Ishikawa (cell line): ENCODE measurements at regions not wholly inside any gene's neighbourhood (a gene's known extent, or its start where the extent isn't known, plus 50 kb on each side); places are given as distances from the start of the nearest gene placed in this dataset.

Source experiments
- CEBPB ChIP-seq: IDR thresholded peaks from 2 replicates; pipeline ENCODE4 v1.6.1; 2012
- CREB1 ChIP-seq: IDR thresholded peaks from 2 replicates; pipeline ENCODE4 v1.6.1; 2012; ENCODE audit warnings: low read depth
- EGR1 ChIP-seq: IDR thresholded peaks from 2 replicates; pipeline ENCODE4 v1.6.1; 2012
- EP300 ChIP-seq: IDR thresholded peaks from 2 replicates; pipeline ENCODE4 v1.6.1; 2012; ENCODE audit warnings: borderline replicate concordance
- FOXM1 ChIP-seq: IDR thresholded peaks from 2 replicates; pipeline ENCODE4 v1.6.1; 2012; ENCODE audit warnings: low read depth, borderline replicate concordance
- NFIC ChIP-seq: IDR thresholded peaks from 2 replicates; pipeline ENCODE4 v1.6.1; 2012
- RAD21 ChIP-seq: IDR thresholded peaks from 2 replicates; pipeline ENCODE4 v1.6.1; 2012; ENCODE audit warnings: low read depth
- TAF1 ChIP-seq: IDR thresholded peaks from 2 replicates; pipeline ENCODE4 v1.6.1; 2012; ENCODE audit warnings: low read depth, mild to moderate bottlenecking
- TCF12 ChIP-seq: IDR thresholded peaks from 2 replicates; pipeline ENCODE4 v1.6.1; 2012; ENCODE audit warnings: low read depth
- TEAD4 ChIP-seq: IDR thresholded peaks from 2 replicates; pipeline ENCODE4 v1.6.1; 2012
- YY1 ChIP-seq: IDR thresholded peaks from 2 replicates; pipeline ENCODE4 v1.6.1; 2012; ENCODE audit warnings: low read depth
- ZBTB7A ChIP-seq: IDR thresholded peaks from 2 replicates; pipeline ENCODE4 v1.6.1; 2012; ENCODE audit warnings: low read depth
- TF ChIP-seq, protein P1 (sequence below): IDR thresholded peaks from 2 replicates; pipeline ENCODE4 v1.6.1; 2012
- TF ChIP-seq, protein P2 (sequence below): IDR thresholded peaks from 2 replicates; pipeline ENCODE4 v1.6.1; 2012; ENCODE audit warnings: low read depth, mild to moderate bottlenecking
- TF ChIP-seq, protein P3 (sequence below): IDR thresholded peaks from 2 replicates; pipeline ENCODE4 v1.6.1; 2012

DNA sequence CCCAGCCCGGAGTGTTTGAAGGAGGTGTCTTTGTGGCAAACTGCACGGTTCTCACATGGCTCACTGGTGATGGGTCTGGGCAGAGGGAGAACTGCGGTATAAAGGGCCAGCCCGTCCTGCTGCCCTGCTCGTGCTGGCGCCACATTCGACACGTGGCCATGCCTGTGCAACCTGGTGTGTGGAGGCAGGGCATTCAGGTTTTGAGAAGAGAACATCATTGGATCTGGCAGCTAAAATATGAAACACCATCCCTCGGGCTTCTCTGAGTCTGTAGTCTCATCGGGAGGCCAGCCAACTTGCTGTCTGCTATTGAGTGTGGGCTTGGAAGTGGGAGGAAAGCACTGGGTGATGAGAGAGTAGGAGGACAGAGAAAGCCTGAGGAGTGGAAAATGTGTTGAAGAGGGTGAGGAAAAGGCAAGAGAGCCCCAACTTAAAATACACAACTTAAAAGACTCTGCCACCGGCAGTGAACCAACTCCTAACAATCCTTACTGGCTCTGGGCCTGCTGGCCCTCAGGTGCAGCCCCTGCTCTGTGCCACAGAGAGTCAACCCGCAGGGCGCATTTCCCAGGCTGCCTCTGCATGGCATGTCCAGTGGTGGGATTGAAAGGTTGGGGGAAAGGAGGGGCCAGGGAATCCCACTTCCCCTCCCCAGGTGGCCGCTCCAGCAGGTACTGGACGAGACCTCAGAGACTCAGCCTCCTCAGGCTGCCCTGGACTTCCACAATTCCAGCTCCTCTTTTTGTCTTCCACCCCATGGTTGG, 112.7 kb upstream of the DLX2 start:
- TF ChIP-seq EP300 = no peak
- TF ChIP-seq RAD21 = no peak
- no peak for TF ChIP-seq EGR1
- TF ChIP-seq CREB1 = no peak
- TF ChIP-seq TAF1 = no peak
- TF ChIP-seq, protein P1, sequence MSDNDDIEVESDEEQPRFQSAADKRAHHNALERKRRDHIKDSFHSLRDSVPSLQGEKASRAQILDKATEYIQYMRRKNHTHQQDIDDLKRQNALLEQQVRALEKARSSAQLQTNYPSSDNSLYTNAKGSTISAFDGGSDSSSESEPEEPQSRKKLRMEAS = no peak
- TF ChIP-seq YY1 = no peak
- TF ChIP-seq, protein P2, sequence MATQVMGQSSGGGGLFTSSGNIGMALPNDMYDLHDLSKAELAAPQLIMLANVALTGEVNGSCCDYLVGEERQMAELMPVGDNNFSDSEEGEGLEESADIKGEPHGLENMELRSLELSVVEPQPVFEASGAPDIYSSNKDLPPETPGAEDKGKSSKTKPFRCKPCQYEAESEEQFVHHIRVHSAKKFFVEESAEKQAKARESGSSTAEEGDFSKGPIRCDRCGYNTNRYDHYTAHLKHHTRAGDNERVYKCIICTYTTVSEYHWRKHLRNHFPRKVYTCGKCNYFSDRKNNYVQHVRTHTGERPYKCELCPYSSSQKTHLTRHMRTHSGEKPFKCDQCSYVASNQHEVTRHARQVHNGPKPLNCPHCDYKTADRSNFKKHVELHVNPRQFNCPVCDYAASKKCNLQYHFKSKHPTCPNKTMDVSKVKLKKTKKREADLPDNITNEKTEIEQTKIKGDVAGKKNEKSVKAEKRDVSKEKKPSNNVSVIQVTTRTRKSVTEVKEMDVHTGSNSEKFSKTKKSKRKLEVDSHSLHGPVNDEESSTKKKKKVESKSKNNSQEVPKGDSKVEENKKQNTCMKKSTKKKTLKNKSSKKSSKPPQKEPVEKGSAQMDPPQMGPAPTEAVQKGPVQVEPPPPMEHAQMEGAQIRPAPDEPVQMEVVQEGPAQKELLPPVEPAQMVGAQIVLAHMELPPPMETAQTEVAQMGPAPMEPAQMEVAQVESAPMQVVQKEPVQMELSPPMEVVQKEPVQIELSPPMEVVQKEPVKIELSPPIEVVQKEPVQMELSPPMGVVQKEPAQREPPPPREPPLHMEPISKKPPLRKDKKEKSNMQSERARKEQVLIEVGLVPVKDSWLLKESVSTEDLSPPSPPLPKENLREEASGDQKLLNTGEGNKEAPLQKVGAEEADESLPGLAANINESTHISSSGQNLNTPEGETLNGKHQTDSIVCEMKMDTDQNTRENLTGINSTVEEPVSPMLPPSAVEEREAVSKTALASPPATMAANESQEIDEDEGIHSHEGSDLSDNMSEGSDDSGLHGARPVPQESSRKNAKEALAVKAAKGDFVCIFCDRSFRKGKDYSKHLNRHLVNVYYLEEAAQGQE = no peak
- no peak for TF ChIP-seq FOXM1

DNA sequence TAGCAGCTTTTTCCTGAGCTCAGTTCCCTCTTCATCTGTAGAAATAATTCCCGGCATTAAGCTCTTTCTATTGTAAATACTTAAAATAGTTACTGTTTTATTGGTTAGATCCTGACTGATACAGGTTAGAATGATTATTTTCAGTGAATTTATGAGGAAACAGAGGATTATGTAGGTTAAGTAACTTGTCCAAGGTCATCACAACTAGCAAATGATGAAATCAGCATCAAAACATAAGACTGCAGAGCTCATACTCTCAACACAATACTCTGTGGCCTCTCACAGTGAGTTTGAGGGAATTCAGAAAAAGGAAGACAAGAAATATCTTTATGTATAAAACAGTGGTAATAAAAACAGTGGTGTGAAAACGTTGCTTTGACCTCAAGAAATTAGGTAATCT, 113.2 kb upstream of the DLX2 start:
- no peak for TF ChIP-seq CREB1
- TF ChIP-seq, protein P2 = no peak
- no peak for TF ChIP-seq TAF1
- no peak for TF ChIP-seq TEAD4
- TF ChIP-seq EP300 = no peak
- TF ChIP-seq YY1 = no peak
- TF ChIP-seq ZBTB7A = no peak
- TF ChIP-seq, protein P1 = no peak
- TF ChIP-seq EGR1 = no peak
- no peak for TF ChIP-seq FOXM1
- TF ChIP-seq RAD21 = no peak
- no peak for TF ChIP-seq TCF12
- no peak for TF ChIP-seq NFIC
- TF ChIP-seq, protein P3, sequence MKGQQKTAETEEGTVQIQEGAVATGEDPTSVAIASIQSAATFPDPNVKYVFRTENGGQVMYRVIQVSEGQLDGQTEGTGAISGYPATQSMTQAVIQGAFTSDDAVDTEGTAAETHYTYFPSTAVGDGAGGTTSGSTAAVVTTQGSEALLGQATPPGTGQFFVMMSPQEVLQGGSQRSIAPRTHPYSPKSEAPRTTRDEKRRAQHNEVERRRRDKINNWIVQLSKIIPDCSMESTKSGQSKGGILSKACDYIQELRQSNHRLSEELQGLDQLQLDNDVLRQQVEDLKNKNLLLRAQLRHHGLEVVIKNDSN = no peak
- no peak for TF ChIP-seq CEBPB

DNA sequence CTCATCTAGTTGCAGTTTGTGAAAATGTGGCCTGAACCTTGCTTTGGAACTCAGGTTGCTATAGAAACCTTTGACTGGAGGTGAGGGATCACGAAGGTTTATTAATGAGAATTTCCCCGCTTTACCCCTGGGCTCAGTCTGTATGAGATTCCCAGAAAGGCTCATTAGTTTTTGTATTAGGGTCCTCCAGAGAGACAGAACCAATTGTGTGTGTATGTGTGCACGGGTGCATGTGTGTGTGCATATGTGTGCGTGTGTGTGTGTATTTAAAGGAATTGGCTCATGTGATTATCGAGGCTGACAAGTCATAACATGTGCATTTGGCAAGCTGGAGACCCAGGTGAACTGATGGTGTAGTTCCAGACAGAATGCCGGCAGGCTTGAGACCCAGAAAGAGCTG, 113.8 kb upstream of the DLX2 start:
- TF ChIP-seq, protein P2 = no peak
- no peak for TF ChIP-seq EGR1
- no peak for TF ChIP-seq FOXM1
- TF ChIP-seq CREB1 = no peak
- TF ChIP-seq NFIC = no peak
- no peak for TF ChIP-seq TAF1
- no peak for TF ChIP-seq YY1

DNA sequence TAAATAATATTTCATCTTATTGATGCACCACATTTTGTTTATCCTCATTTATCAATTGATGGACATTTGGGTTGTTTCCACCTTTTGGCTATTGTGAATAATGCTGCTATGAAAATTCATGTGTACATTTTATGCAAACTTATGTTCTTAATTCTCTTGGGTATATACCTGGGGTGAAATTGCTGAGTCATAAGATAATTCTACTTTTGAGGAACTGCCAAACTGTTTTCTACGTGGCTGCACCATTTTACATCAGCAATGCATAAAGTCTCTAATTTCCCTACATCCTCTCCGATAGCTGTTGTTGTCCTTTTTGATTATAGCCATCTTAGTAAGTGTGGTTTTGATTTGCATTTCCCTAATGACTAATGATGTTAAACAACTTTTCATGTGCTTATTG, 116.5 kb upstream of the DLX2 start:
- TF ChIP-seq TCF12 (no peak), RAD21 (no peak), CREB1 (no peak), FOXM1 (no peak), ZBTB7A (no peak), TAF1 (no peak), YY1 (no peak), CEBPB (no peak), EGR1 (no peak), TEAD4 (no peak), EP300 (no peak), NFIC (no peak)
- TF ChIP-seq, protein P1 = no peak
- TF ChIP-seq, protein P2 = no peak
- TF ChIP-seq, protein P3 = no peak
